ENCODE measurements at regions not wholly inside any gene's neighbourhood (a gene's known extent, or its start where the extent isn't known, plus 50 kb on each side); places are given as distances from the start of the nearest gene placed in this dataset.
"Not testable (repeated sequence)": the region's sequence is repeated elsewhere in the genome, so short reads cannot be mapped to it uniquely, and the experiment has no call there.

DNA sequence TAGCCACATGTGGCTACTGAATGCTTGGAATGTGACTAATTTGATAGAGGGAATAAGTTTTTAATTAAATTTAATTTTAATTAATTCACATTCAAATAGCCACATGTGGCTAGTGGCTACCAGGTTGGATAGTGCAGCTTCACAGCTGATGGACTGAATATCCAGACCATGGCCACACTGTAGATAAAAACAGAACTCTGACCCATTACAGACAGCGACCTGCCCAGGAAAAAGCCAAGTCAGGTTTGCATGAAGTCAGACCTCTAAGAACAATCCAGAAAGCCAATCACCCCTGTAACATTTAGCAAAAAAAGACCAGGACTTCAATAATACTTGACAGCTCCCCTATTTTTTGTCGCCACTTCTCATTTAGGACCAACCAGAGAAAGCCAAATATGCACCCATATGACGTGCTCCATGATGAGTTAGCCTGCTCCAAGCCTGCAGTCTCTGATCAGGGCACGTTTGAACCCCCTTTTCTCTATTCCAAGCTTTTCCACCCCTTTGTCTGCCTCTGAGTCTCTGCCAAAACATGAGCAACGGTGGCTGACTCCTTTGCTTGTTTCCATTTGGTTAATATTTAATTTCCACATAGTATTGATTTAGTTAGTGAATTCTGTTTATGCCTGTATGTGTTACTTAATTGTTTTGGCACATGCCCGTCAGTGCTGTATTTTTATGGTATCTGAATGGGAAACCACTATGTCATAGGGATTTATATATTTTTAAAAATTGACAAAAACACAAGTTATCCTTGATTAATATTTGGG is 636.3 kb downstream of the UTRN start:
- H3K9ac ChIP-seq (ENCODE audit: low read length): no peak overlapping the region
- H3K9me2 ChIP-seq (ENCODE audit: low read depth, low read length): no peaks in the 10 kb centered on the region
- no peak overlapping the region for H3K4me2 ChIP-seq (ENCODE audit: low read length)
- no peak overlapping the region for H3K27ac ChIP-seq (ENCODE audit: low read depth, low read length, poor library complexity, severe bottlenecking)
- no peaks in the 10 kb centered on the region for H3K36me3 ChIP-seq (ENCODE audit: insufficient read depth, low read length)
- no peaks in the 10 kb centered on the region for H4K20me1 ChIP-seq (ENCODE audit: insufficient read depth, low read length)
- no peaks in the 10 kb centered on the region for H3K27me3 ChIP-seq (ENCODE audit: insufficient read depth, low read length)
- H2AFZ ChIP-seq (ENCODE audit: low read length): no peak overlapping the region
- no peak overlapping the region for H3K4me3 ChIP-seq (ENCODE audit: low read depth, low read length, poor library complexity, severe bottlenecking)
- no peaks in the 10 kb centered on the region for H3K4me1 ChIP-seq (ENCODE audit: insufficient read depth, low read length, severe bottlenecking)
- TF ChIP-seq CTCF (IDR thresholded peaks at IDR 0.05; ENCODE audit: low read length) (no peak), EZH2 (IDR thresholded peaks at IDR 0.05; ENCODE audit: borderline replicate concordance, low read length) (no peak)
- no peaks in the 10 kb centered on the region for H3K9me3 ChIP-seq (ENCODE audit: low read length)
- no peaks in the 10 kb centered on the region for H3F3A ChIP-seq (ENCODE audit: insufficient read depth, low read length)
- no peaks in the 10 kb centered on the region for H3K79me2 ChIP-seq (ENCODE audit: insufficient read depth, low read length)

DNA sequence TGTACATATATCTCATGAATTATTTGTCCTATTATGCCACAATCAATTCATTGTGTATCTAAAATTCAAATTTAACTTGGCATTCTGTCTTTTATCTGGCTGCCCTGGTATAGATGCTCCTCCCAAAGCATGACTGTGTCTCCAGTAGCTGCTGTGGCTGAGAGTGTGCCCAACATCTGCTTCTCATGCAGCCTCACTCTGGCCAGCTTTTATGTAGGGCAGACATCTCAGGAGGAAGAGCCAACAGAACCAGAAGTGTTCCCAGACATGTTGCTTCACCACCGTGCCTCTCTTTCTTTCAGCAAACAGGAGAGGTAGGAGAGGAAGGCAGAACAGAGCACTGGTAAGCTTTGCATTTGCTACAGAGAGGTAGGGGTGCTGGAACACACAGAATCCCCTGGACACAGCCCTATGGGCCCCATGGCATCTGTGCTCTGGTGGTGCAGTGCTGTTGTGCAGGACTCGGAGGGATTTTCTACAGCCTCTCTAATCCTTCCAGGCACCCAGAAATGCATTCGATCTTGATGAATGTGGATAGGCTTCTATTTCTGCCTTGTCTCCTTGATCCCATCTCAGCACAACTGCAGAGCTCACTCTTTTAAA is 637.1 kb downstream of the UTRN start:
- no peak overlapping the region for H3K9ac ChIP-seq (ENCODE audit: low read length)
- H3K4me2 ChIP-seq (ENCODE audit: low read length): no peak overlapping the region
- H3K79me2 ChIP-seq (ENCODE audit: insufficient read depth, low read length): no peaks in the 10 kb centered on the region
- no peaks in the 10 kb centered on the region for H3K36me3 ChIP-seq (ENCODE audit: insufficient read depth, low read length)
- H3F3A ChIP-seq (ENCODE audit: insufficient read depth, low read length): no peaks in the 10 kb centered on the region
- no peaks in the 10 kb centered on the region for H3K27me3 ChIP-seq (ENCODE audit: insufficient read depth, low read length)
- H3K4me3 ChIP-seq (ENCODE audit: low read depth, low read length, poor library complexity, severe bottlenecking): no peak overlapping the region
- no peak overlapping the region for H3K27ac ChIP-seq (ENCODE audit: low read depth, low read length, poor library complexity, severe bottlenecking)
- H3K9me3 ChIP-seq (ENCODE audit: low read length): no peaks in the 10 kb centered on the region
- H3K4me1 ChIP-seq (ENCODE audit: insufficient read depth, low read length, severe bottlenecking): no peaks in the 10 kb centered on the region
- no peaks in the 10 kb centered on the region for H3K9me2 ChIP-seq (ENCODE audit: low read depth, low read length)
- no peaks in the 10 kb centered on the region for H4K20me1 ChIP-seq (ENCODE audit: insufficient read depth, low read length)
- H2AFZ ChIP-seq (ENCODE audit: low read length): no peak overlapping the region
- TF ChIP-seq EZH2 (IDR thresholded peaks at IDR 0.05; ENCODE audit: borderline replicate concordance, low read length) (no peak), CTCF (IDR thresholded peaks at IDR 0.05; ENCODE audit: low read length) (no peak)

DNA sequence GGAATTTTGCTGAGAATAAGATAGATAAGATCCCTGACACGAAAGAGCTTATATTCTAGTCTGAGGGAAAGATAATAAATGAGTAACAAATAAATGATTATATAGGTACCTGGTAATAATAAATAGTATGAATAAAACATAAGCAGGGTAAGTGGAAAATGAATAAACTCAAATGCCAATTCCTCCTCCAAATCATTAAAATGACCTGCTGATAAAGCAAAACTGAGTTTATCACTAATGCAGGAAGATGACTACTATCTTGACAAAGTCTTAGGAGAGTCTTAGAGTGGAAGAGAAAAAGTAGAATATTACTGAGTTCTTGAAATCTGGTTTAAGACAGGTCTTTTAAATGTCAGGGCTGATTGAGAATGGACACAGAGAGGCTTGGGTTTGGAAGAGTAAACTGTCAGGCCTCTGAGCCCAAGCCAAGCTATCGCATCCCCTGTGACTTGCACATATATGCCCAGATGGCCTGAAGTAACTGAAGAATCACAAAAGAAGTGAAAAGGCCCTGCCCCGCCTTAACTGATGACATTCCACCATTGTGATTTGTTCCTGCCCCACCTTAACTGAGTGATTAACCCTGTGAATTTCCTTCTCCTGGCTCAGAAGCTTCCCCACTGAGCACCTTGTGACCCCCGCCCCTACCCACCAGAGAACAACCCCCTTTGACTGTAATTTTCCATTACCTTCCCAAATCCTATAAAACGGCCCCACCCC is 637.8 kb downstream of the UTRN start:
- not testable (repeated sequence) for H2AFZ ChIP-seq (ENCODE audit: low read length); H3K27ac ChIP-seq (ENCODE audit: low read depth, low read length, poor library complexity, severe bottlenecking); H3K27me3 ChIP-seq (ENCODE audit: insufficient read depth, low read length); H3K4me3 ChIP-seq (ENCODE audit: low read depth, low read length, poor library complexity, severe bottlenecking); H3K79me2 ChIP-seq (ENCODE audit: insufficient read depth, low read length); H3K36me3 ChIP-seq (ENCODE audit: insufficient read depth, low read length); H3K9me2 ChIP-seq (ENCODE audit: low read depth, low read length); H3F3A ChIP-seq (ENCODE audit: insufficient read depth, low read length); H3K9ac ChIP-seq (ENCODE audit: low read length); H3K4me2 ChIP-seq (ENCODE audit: low read length); H4K20me1 ChIP-seq (ENCODE audit: insufficient read depth, low read length); H3K4me1 ChIP-seq (ENCODE audit: insufficient read depth, low read length, severe bottlenecking); H3K9me3 ChIP-seq (ENCODE audit: low read length)

DNA sequence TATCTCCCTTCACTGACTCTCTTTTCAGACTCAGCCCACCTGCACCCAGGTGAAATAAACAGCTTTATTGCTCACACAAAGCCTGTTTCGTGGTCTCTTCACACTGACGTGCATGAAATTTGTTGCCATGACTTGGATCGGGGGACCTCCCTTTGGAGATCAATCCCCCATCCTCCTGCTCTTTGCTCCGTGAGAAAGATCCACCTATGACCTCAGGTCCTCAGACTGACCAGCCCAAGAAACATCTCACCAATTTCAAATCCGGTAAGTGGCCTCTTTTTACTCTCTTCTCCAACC is 638.3 kb downstream of the UTRN start:
- H3K4me2 ChIP-seq (ENCODE audit: low read length); H3K79me2 ChIP-seq (ENCODE audit: insufficient read depth, low read length); H3K4me1 ChIP-seq (ENCODE audit: insufficient read depth, low read length, severe bottlenecking); H2AFZ ChIP-seq (ENCODE audit: low read length); H3K9ac ChIP-seq (ENCODE audit: low read length); H3F3A ChIP-seq (ENCODE audit: insufficient read depth, low read length); H4K20me1 ChIP-seq (ENCODE audit: insufficient read depth, low read length); H3K36me3 ChIP-seq (ENCODE audit: insufficient read depth, low read length); H3K27ac ChIP-seq (ENCODE audit: low read depth, low read length, poor library complexity, severe bottlenecking); H3K9me3 ChIP-seq (ENCODE audit: low read length); H3K4me3 ChIP-seq (ENCODE audit: low read depth, low read length, poor library complexity, severe bottlenecking); H3K9me2 ChIP-seq (ENCODE audit: low read depth, low read length); H3K27me3 ChIP-seq (ENCODE audit: insufficient read depth, low read length): not testable (repeated sequence)

All from OCI-LY1 (cell line).